Kidney epithelial cell (primary cell): ENCODE measurements at regions not wholly inside any gene's neighbourhood (a gene's known extent, or its start where the extent isn't known, plus 50 kb on each side); places are given as distances from the start of the nearest gene placed in this dataset.

Experiments used
- DNase-seq: peaks from one replicate; pipeline ENCODE4 v3.0.0-alpha.2; 2010; ENCODE audit warnings: low read depth
- H3K27me3 ChIP-seq: 2 replicates; pipeline ENCODE4 v1.6.0; 2011; ENCODE audit warnings: low read length; ENCODE audit not compliant: control insufficient read depth, insufficient read depth
- H3K36me3 ChIP-seq: 2 replicates; pipeline ENCODE4 v1.5.1; 2011; ENCODE audit warnings: low read length; ENCODE audit not compliant: control insufficient read depth, insufficient read depth
- H3K4me3 ChIP-seq: 2 replicates; pipeline ENCODE4 v1.5.1; 2011; ENCODE audit warnings: low read depth, mild to moderate bottlenecking, control low read depth, low read length
- TF ChIP-seq, protein P1 (sequence below): IDR thresholded peaks from 2 replicates; pipeline ENCODE4 v1.5.1; 2011; ENCODE audit warnings: mild to moderate bottlenecking, moderate library complexity, low read length, control low read depth, inconsistent platforms; ENCODE audit not compliant: insufficient read depth, poor library complexity, severe bottlenecking

DNA sequence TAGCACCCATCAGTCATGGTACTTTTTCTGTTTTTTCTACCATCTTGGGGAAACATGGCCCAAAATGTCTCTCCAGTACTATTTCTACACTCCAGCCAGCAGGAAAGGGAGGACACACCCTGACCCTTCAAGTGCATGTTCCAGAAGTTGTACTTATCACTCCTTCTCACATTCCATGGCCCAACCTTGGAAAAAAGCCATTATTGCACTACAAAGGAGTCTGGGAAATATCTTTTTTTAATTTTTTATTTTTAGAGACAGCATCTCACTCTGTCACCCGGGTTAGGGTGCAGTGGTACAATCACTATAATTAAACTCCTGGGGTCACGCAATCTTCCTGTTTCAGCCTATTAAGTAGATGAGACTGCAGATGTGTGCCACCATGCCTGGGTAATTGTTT lies 100.0 kb upstream of the PPP2R3A start:
- Histone ChIP-seq H3K27me3 (no peaks in the 10 kb centered on the region), H3K4me3 (no peak overlapping the region), H3K36me3 (no peaks in the 10 kb centered on the region)
- TF ChIP-seq, protein P1, sequence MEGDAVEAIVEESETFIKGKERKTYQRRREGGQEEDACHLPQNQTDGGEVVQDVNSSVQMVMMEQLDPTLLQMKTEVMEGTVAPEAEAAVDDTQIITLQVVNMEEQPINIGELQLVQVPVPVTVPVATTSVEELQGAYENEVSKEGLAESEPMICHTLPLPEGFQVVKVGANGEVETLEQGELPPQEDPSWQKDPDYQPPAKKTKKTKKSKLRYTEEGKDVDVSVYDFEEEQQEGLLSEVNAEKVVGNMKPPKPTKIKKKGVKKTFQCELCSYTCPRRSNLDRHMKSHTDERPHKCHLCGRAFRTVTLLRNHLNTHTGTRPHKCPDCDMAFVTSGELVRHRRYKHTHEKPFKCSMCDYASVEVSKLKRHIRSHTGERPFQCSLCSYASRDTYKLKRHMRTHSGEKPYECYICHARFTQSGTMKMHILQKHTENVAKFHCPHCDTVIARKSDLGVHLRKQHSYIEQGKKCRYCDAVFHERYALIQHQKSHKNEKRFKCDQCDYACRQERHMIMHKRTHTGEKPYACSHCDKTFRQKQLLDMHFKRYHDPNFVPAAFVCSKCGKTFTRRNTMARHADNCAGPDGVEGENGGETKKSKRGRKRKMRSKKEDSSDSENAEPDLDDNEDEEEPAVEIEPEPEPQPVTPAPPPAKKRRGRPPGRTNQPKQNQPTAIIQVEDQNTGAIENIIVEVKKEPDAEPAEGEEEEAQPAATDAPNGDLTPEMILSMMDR = no peak
- DNase-seq = no peak

DNA sequence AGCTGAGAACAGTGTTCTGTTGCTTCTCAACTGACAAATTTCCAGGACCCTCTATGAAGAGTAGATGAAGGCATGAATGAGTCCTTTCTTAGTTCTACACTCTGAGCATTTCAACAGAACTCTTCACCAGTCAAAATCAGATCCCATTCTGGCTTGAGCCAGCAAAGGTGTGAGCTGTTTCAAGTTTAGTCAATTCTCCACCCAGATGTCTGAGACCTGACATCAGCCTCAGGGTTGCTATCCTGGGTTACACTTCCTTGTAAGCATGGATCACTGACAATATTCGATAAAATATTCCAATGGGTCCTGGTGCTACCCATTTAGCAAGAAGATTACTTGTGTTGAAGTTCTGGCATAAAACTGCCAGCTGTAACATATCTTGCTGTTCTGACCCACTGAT lies 97.6 kb upstream of the PPP2R3A start:
- no peak for DNase-seq
- no peaks in the 10 kb centered on the region for H3K36me3 ChIP-seq
- TF ChIP-seq, protein P1 = no peak
- H3K4me3 ChIP-seq = no peak overlapping the region
- no peaks in the 10 kb centered on the region for H3K27me3 ChIP-seq

DNA sequence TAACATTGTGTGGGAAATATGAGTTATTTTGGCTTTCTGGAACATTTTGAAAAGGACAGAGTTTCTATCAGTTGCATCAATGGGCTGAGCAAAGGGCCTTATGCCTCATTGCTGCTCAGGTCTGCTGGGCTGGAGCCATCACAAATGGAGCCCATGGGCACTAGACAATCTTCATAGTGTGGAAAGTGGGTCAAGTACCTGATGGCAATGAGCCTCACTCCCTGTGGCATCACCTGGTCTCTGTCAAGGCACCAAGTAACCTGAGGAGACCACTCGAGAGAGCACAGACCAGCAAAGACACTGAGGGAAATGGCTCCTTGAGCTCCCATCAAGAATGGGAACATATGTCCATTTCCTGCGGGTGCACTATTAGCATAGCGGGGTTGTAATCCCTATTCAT lies 96.7 kb upstream of the PPP2R3A start:
- TF ChIP-seq, protein P1 = no peak
- no peak overlapping the region for H3K4me3 ChIP-seq
- DNase-seq = no peak
- H3K36me3 ChIP-seq = no peaks in the 10 kb centered on the region
- H3K27me3 ChIP-seq = no peaks in the 10 kb centered on the region

DNA sequence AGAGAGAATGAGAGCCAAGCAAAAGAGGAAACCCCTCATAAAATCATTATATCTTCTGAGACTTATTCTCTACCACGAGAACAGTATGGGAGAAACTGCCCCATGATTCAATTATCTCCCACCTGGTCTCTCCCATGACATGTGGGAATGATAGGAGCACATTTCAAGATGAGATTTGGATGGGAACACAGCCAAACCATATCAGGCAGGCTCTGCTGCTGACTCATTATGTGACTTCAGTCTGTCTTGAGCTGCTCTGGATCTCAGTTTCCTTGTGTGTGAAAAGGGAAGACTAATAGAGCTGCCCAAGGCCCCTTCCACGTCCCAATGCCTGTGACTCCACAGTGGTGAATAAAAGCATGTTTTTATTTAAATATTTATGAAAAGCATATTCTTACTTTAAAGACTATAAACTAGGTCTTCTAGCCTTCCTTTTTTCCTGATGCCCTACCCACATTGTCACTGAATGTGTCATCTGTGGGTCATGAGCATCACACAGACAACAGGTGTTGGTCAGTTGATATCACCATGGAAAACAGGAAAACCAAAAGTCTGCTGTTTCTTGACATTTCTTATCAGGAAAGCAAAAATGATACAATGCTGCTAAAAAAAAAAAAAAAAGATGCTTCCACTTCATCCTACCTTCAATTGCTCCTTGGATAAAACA lies 96.0 kb upstream of the PPP2R3A start:
- Histone ChIP-seq H3K4me3 (no peak overlapping the region), H3K36me3 (no peaks in the 10 kb centered on the region), H3K27me3 (no peaks in the 10 kb centered on the region)
- TF ChIP-seq, protein P1 = no peak
- DNase-seq = peak; percentile 21

DNA sequence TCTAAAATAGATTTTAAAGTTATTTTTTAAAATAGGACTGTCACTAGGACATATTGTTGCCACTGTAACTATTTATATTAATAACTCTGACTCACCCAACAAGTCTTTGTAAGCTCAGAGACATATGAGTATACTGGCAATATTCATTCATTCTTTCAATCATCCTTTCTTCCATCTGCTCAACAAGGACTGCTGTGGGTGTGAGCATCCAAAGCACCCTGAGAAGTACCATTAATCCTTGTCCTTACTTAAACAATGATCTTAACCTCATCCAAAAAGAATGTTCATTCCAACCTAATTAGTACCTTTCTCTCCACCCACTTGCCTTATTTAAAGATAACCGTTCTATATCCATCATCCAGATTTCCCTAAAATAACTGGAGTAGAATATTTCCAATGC lies 94.2 kb upstream of the PPP2R3A start:
- no peaks in the 10 kb centered on the region for H3K27me3 ChIP-seq
- TF ChIP-seq, protein P1 = no peak
- no peak overlapping the region for H3K4me3 ChIP-seq
- no peak for DNase-seq
- H3K36me3 ChIP-seq = no peaks in the 10 kb centered on the region

DNA sequence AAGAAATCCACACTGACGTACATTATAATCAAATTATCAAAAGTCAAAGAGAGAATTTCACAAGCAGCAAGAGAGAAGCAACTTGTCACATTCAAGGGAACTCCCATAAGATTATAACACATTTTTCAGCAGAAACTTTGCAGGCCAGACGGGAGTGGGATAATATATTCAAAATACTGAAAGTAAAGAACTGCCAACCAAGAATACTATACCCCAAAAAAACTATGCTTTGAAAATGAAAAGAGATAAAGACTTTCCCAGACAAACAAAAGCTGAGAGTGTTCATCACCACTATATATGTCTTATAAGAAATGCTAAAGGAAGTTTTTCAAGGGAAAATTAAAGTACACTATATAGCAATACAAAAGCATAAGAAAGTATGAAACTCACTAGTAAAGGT lies 91.5 kb upstream of the PPP2R3A start:
- TF ChIP-seq, protein P1 = no peak
- no peak for DNase-seq
- Histone ChIP-seq H3K27me3 (no peaks in the 10 kb centered on the region), H3K4me3 (no peak overlapping the region), H3K36me3 (no peaks in the 10 kb centered on the region)
